DMS79 treated with DMSO at 0.1 percent for 48 hours (cell line): ENCODE measurements at regions not wholly inside any gene's neighbourhood (a gene's known extent, or its start where the extent isn't known, plus 50 kb on each side); places are given as distances from the start of the nearest gene placed in this dataset.

Experiments used
- DNase-seq: peaks from one replicate; lab custom pipeline; 2025; lab: John Stamatoyannopoulos, UW

DNA sequence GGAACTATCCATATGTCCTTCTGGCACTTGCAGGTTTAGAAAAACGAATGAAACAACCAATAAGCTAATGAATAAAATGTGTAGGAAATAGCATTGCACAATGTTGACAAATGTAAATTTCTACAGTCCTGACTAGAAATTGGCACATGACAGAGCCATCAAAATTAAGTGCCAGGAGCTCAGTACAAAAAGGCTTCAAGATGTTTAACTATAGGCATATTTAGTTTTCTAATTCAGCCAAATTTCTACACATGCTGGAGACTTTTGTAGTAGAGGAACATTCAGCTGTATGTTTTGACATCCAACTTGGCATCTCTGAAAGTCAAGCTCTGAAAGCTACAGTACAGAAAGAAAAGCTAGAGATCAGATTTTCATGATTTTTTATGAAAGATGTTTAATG lies 1999.4 kb upstream of the AGA start:
- no peak for DNase-seq

DNA sequence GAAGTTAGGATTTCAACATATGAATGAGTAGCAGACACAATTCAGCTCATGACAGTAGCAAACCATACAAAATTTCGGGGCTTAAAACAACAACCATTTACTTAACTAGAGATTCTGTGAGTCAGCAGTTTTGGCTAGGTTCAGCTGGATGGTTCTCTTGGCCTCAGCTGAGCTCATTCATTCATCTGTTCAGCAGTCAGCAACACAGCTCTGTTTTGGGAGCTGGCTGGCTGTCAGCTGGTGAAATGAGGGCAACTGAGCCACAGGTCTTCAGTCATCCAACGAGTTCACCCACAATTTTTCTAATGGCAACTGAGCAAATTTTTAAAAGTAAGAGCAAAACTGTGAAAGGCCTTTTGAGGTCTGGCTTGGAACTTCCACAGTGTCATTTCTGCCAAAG lies 2005.1 kb upstream of the AGA start:
- DNase-seq = no peak

DNA sequence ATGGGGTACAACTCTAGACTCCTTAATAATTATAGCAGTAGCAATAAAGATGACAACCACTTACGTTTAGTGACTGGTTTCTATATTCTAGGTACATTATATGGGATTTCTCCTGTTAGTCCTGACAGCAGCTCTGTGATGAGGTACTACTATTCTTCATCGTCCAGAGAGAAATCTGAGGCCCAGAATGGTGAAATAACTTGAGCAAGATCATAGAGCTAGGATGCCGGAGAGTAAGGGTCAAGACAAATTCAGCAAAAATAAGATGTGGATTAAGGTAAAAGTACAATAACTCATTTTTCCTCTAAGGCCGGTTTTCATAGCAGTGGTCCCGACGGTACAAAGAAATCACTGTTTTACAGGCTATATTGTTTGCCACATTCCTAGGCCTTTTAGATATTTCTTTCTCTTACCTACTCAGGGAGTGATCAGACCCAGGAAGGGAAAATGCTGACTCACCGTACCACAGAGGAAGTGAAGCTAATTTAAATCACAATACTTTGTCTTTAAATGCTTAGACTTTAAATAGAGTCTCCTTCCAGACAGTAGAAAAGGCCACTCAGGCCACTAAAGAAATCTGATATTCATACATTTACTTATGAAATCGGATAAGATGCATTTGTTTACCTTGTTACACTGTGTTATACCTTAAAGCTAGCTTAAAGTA lies 2023.0 kb upstream of the AGA start:
- no peak for DNase-seq

DNA sequence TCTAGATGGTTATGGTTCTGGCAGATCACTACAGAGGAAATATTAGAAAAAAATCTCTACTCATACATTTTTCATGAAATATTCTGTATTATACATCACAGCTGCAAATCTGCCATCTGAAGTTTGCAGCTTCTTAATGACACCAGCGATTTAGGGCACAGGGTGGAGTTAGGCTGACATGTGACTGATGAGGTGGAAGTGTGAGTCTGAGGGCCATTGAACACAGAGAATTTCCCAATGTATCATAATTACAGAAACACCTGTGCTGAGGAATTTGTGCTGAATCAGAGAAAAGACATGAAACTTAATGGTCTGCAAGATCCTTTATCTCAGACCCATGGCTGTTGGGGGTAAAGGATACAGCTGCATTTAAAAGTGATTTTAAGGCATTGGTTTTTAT lies 2025.6 kb upstream of the AGA start:
- no peak for DNase-seq

DNA sequence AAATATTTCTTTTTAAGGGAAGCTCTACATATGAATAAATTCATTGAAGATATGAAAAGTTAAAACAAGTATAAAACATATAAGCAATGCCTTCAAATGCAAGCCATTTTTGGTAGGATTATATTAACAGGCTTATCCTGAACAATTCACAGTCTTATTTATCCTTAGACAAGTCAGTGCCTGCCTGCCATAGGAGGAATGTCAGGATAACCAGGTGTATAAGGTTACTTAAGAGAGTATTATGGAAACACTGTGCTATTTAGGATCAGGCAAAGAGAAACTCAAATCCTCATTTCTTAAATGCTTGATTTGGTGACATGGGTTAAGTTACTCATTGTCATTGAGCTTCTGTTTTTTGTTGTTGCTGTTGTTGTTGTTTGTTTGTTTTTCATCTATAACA lies 2029.9 kb upstream of the AGA start:
- DNase-seq = no peak

DNA sequence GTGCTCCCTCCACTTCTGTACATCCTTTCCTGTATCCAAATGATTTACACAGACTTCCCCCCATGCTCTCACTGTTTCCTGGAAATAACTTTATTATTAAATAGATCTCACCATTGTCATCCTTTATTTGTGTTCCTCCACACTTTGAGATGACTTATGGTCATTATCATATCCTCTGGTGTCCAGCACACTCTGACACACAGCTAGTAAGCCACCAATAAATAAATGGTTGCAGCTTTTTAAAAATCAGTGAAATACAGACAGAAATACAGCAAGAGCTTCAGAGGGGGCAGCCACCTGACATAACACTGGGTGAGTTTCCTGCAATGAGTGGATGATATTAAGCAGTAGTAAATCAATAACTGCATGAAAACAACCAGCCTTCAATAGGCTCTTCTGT lies 2036.4 kb upstream of the AGA start:
- DNase-seq = no peak

DNA sequence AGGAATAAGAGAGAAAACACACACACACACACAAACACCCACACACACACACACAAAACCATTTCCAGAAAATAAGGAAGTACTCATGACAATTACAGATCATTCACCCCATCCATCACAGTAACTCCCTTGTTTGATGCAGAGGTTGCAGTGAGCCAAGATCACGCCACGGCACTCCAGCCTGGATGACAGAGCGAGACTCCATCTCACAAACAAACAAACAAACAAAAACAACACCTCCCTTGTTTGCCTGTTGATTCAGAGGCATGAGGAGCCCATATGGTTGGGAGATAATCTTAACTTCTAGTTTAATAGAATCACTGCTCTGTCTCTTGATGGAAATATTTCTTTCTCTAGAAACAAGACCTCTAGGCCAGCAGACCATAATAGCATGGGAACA lies 2043.5 kb upstream of the AGA start:
- DNase-seq = no peak

DNA sequence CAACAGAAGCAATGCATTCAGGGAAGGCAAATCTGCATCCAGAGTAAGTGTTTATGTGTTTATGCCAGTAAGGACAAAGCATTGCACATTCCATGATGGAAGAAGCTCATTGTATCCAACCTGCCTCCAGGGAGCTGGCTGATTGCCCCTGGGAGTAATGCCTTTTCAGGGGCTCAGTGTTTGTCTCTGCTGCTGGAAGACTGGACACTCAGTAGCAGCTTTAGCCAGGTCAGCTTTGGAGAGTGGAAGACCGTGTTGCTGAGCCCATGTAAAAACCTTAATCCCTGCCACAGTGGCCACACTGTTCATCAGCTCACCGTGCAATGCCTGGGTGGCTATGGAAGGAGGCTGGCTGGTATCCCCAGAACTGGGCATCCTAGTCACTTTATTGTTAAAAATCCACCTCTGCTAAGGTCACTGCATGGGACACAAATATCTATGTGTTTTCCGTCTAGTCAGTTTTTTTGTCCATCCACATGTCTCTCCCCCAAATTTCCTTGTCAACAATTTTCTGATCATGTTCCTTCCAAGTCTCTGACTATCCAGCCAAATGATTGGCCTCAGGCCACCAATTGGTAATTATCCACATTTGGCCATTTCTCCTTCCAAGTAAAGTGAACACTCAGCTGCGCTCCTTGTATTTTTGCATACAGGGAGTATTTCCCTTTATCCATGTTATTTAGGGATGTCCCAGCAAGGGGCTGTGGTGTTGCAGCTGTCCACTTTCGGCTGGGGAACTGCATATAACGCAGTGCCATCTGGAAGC lies 2044.5 kb upstream of the AGA start:
- no peak for DNase-seq

DNA sequence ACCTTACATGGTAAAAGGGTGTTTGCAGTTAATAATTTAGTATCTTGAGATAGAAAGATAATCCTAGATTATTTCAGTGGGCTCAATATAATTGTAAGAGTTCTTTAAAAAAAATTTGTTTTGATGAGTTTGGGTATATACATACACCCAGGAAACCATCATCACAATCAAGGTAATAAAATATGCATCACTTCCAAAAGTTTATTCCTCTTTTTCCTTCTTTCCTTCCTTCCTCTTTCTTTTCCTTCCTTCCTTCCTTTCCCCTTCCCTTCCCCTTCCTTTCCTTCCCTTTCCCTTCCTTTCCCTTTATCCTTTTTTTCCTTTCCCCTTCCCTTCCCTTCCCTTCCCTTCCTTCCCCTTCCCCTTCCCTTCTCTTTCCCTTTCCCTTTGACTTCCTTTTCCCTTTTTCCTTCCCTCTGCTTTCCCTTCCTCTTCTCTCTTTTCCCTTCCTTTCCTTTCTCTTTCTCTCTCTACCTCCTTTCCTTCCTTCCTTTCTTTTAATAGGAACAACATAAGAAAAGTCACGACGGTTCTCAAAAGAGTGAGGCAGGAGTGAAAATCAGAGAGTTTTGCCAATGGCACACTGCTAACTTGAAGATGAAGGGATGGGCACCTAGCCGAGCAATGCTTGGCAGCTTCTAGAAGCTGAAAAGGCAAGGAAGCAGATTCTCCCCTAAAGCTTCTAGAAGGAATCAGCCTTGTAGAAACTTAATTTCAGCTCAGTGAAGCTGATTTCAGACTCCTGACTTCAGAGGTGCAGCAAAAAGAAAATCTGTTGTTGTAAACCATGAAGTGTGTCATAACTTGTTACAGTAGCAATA lies 2050.2 kb upstream of the AGA start:
- DNase-seq = no peak

DNA sequence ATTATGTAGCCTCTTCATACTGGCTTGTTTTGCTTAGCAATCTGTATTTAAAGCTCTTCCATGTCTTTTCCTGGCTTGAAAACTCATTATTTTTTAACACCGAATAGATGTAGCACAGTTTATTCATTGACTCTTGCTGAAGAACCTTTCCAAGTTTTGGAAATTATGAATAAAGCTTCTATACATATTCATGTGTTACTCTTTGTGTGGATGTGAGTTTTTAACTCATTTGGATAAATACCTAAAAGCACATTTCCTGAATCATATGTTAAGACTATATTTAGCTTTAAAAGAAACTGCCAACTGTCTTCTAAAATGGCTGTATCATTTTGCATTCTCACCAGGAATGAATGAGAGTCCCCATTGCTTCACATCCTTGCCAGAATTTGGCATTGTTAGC lies 2061.7 kb upstream of the AGA start:
- DNase-seq = no peak

DNA sequence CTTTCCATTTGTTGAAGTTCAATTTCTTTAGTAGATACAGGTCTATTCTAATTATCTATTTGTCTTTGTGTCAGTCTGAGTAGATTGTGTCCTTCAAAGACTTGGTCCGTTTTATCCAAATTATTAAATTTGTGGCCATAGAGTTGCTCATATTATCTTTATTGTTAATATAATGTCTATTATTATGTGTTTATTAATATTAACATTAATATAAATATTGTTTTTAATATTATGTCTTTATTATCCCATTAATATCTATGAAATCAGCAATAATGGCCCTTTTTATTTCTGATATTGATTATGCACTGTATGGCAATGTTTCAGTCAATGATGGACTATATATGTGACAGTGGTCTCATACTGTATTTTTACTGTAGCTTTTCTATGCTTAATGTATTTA lies 2067.3 kb upstream of the AGA start:
- no peak for DNase-seq

DNA sequence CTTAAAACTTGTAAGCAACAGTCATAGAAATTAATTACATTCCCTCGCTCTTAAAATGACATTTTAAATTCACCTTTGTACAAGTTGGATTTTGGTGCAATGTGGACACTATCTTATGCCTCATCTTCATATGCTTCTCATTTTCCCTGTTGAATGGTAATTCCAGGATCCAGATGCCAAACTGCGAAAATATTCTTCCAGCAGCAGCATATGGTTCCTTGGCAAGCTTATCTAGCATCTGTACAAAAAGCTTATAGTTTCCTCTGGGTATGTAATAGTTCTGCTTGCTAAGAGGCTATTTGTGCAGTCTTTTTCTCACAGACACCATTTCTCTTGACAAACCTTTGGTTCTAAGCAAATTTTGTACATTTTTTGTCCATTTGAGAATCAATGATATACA lies 2079.7 kb upstream of the AGA start:
- DNase-seq = no peak

DNA sequence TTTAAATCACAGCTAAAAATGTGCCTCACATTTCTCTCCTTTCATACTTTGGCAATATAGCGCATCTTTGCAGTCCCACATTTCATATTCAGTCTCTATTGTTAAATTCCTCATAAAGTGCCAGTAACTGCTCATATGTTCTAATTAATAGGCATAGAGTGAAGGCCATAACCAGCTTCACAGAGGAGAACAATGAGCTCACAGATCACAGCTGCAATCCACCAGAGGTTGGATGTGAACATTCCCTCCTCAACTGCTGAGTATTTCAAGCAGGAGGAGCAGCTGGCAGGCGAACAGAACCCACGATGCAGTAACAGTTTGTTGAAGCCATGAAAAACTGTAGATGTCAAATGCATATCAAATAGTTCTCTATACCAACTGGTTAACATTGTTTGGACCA lies 2088.7 kb upstream of the AGA start:
- no peak for DNase-seq

DNA sequence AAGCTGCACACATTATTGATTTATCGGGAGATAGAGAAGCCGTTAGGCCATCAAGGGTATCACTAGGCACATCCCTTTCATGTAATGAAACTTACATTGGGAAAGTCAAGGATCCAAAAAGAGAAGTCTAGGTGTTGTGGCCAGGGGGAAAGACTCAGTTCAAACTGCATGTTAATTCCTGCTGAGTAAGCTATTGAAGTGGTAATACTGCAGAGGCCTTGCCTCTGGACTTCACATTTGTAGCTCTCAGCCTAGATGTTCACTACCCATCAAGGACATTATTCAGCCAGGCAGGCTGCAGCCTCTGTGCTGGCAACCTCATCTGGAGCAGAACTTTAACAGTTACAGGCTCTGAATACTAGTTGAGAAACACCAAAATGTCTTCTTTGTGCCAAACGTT lies 2094.5 kb upstream of the AGA start:
- no peak for DNase-seq

DNA sequence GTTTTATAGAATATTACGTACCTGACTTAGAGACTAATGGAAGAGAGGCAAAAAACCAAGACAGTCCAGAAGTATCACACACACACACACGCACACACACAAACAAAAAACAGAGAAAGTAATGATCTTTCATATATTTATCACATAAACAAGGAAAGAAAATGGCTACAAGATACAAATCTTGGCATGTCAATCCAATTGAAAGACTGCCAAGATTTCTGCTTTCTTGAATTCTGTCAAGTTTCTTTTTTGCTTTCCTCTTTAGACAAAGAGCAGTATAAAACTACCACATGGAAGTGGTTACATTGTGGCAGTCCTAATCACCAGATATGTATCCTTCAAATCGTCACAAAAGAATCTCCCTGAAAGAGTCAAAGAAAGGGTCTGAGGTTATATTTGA lies 2097.4 kb upstream of the AGA start:
- DNase-seq = no peak

DNA sequence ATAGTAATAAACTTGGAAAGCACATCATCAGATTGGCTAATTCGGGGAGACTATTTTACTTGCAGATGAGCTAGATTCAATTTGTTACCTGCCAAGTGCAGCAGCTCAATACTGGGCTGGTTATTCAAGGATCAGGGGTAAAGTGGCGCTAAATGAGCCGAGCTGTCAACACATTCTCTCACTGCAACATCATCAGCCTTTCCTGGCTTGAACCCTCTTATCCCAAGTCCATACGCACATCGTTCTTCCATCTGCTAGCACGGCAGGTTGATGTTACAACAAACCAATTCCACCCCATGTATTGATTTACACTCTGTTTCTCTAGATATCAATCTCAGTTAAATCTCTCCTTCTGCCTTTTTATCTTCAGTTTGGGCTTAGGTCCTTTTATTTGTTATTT lies 2101.5 kb upstream of the AGA start:
- no peak for DNase-seq

DNA sequence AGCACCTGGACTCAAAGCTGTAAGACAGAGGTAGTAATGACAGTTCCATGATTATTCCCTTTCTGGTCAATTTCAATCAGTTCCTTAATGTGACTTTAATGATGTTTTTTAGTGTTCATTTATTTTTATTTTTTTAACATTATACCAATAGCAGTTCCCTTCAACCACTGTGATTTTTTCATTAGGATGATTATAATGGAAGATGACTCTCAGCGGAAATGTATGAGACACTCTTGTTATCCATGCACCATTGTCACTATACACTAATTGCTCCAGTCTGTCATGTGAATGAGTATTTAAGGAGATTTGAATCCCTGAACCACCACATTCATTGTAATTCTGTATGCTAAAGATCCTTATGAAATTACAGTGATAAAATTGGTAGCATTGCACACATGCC lies 2102.3 kb upstream of the AGA start:
- no peak for DNase-seq

DNA sequence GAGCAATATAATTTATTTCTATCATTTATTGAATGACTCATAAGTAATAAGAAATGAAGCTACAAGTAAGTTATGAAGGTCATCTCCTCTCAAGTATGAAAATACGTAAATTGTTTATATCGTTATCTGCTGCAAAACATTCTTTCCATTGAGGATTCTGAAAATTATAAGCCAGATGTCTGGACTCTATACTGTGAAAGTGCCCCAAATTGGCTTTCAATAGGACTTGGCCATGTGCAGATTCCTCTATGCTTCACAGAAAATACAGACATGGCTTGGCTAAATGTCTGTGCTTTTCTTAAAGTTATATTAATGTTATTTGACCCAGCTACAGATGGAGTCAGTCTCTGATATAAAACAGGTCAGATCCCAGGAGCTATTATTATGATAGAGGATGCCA lies 2109.9 kb upstream of the AGA start:
- no peak for DNase-seq

DNA sequence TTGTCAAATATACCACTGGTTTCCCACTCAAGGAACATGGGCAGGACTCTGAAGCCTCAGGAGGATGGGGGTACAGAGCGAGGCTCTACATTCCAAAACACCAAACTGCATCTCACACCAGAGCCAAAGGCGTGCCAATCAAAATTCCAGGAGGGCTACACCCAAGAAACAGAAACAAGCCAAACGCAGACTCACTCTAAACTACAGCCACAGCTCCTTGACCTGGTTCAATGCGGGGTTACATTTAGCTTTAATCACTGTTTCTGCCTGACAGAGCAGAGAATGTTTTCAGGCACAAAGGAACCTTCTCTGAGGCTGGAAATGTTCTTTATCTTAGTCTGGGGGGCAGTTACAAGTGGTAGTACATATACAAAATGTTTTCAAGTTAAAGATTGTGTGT lies 2121.5 kb upstream of the AGA start:
- DNase-seq = no peak

DNA sequence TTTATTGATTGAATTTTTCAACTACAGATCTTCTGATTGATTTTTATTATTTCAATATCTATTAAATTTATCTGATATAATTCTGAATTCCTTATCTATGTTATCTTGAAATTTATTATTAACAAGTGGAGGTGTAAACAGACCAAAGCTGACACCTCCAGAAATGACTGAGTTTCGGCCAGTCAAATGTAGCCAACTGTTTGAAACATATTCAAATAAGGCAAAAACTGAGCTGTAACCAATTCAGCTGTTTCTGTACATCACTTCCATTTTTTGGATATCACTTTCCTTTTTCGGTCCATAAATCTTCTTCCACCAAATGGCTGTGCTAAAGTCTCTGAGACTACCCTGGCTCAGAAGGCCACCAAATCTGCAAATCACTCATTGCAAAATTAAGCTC lies 2127.3 kb upstream of the AGA start:
- DNase-seq = no peak

DNA sequence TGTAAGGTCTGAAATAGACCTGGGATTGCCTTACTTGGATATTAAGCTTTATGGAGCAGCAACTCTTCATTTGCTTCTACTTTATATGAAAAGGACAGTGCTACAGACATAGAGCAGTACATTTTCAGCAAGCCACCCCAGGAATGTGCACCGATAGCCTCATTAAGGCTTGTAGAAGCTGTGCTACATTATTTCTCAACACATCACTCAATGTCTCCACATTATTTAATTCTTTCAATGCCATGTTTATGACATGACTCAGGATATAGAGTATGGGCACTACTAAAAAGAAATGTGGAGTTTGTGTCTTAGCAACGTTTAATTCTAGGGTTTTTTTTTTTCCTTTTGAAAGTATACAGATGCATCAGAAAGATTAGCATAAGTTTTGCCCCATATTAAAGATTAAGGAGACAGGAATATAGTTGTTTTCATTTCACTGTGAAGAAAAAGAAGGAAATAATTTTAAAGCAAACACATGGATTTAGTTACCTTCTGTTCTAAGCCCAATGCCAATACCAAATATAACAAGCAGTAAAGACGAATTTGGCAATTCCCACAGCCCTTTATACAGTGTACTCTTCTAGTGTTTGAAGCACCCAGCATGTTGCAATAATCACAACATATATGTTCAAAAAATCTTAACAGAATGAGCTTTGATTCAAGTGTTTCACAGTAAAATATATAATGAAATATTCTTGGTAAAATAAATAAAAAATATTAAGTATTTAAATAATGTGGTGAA lies 2140.1 kb upstream of the AGA start:
- no peak for DNase-seq

DNA sequence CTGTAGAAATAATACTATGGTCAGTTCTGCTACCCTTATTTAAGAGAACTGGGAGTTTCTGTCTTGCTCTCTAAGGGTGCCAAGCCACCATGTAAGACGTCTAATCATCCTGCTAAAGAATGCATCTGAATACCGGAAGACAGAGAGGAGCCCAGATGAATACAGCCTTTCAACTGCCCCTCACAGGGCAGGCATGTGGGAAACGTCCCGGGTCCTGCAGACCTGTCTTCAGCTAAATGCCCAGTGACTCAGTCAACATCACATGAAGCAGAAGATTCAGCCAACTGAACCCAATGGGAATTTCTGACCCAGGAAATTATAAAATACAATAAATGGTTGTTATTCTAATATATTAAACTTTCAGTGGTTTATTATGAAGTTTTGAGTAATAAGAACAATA lies 2141.0 kb upstream of the AGA start:
- DNase-seq = no peak

DNA sequence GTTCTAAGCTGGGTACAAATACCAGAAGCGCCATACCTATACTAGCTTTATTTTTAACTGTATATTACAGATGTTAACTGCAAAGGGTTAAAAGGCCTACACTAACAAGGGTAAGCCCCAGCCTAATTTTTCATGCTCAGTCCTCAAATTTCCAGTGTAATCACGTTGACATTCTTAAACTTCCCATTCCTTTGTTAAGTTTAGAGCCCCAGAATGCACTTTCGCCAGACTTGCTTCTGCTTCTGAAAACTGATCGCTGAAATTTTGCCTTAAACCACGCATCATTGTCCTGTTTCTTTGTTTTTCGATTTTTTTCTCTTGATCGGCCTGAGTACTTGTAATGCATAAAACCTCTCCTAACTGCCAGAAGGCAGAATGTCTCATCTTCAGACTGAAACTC lies 2141.9 kb upstream of the AGA start:
- no peak for DNase-seq
